IMR-90 (cell line): ENCODE measurements at regions not wholly inside any gene's neighbourhood (a gene's known extent, or its start where the extent isn't known, plus 50 kb on each side); places are given as distances from the start of the nearest gene placed in this dataset.

ENCODE experiments used
- ATAC-seq: fragments of 200-7000 bp; cut with Tn5 transposase; 2 replicates; pipeline ENCODE4 v1.9.1; 2020; ENCODE audit warnings: low read depth, mild to moderate bottlenecking, moderate library complexity
- BruUV-seq: library from RNA; stranded (reverse); fragments of 400-500 nt; replicated peaks from 2 replicates; lab custom pipeline; 2021; lab: Mats Ljungman, UMichigan
- CTCF ChIA-PET: fragments of 300-600 bp; formaldehyde crosslinking; extraction: SDS; loops from one replicate; lab custom pipeline; 2021; ENCODE audit warnings: antibody characterized with exemption; lab: Yijun Ruan, JAX
- POLR2A ChIA-PET: fragments of 300-600 bp; sonication (Branson Sonifier 250); formaldehyde crosslinking; loops from one replicate; lab custom pipeline; 2022; ENCODE audit warnings: antibody characterized with exemption; ENCODE audit not compliant: unreplicated experiment; lab: Charles Lee
- DNase-seq: peaks from one replicate; pipeline ENCODE4 v3.0.0; 2013
- H2AFZ ChIP-seq: replicated peaks from 2 replicates; pipeline ENCODE3; 2013; ENCODE audit warnings: low read length, mild to moderate bottlenecking; ENCODE audit not compliant: poor library complexity
- H2AK5ac ChIP-seq: 2 replicates; pipeline ENCODE4 v1.6.1; 2013; ENCODE audit warnings: low read depth, low read length, inconsistent platforms
- H2AK9ac ChIP-seq: replicated peaks from 2 replicates; pipeline ENCODE3; 2013; ENCODE audit warnings: mild to moderate bottlenecking, low read depth, low read length, moderate library complexity; ENCODE audit not compliant: poor library complexity
- H2BK120ac ChIP-seq: 2 replicates; pipeline ENCODE4 v1.6.1; 2013; ENCODE audit warnings: low read depth, low read length, inconsistent platforms
- H2BK15ac ChIP-seq: 3 replicates; pipeline ENCODE4 v1.6.1; 2013; ENCODE audit warnings: low read depth, low read length, inconsistent platforms
- H2BK20ac ChIP-seq: 2 replicates; pipeline ENCODE4 v1.6.1; 2013; ENCODE audit warnings: low read depth, mild to moderate bottlenecking, inconsistent platforms, low read length, moderate library complexity
- H2BK5ac ChIP-seq: 2 replicates; pipeline ENCODE4 v1.6.1; 2013; ENCODE audit warnings: mild to moderate bottlenecking, low read depth, low read length, inconsistent platforms; ENCODE audit not compliant: poor library complexity, severe bottlenecking
- H3K14ac ChIP-seq: replicated peaks from 2 replicates; pipeline ENCODE4 v1.6.1; 2013; ENCODE audit warnings: low read depth, low read length, inconsistent platforms
- H3K18ac ChIP-seq: 2 replicates; pipeline ENCODE4 v1.6.1; 2013; ENCODE audit warnings: low read depth, low read length, control low read depth
- H3K23ac ChIP-seq: 2 replicates; pipeline ENCODE4 v1.6.1; 2013; ENCODE audit warnings: low read depth, low read length, inconsistent platforms
- H3K27ac ChIP-seq: 2 replicates; pipeline ENCODE4 v1.5.1; 2013; ENCODE audit warnings: mild to moderate bottlenecking, control low read depth, low read length; ENCODE audit not compliant: insufficient read depth
- H3K27me3 ChIP-seq: 2 replicates; pipeline ENCODE4 v1.6.1; 2013; ENCODE audit warnings: low read length; ENCODE audit not compliant: control insufficient read depth, insufficient read depth
- H3K36me3 ChIP-seq: 2 replicates; pipeline ENCODE4 v1.6.1; 2013; ENCODE audit warnings: low read length, mixed read lengths; ENCODE audit not compliant: control insufficient read depth, insufficient read depth
- H3K4ac ChIP-seq: 2 replicates; pipeline ENCODE4 v1.6.1; 2013; ENCODE audit warnings: low read depth, low read length, inconsistent platforms
- H3K4me1 ChIP-seq: 2 replicates; pipeline ENCODE4 v1.6.1; 2013; ENCODE audit warnings: low read length, mixed read lengths; ENCODE audit not compliant: control insufficient read depth, insufficient read depth
- H3K4me2 ChIP-seq: 2 replicates; pipeline ENCODE4 v1.6.1; 2013; ENCODE audit warnings: low read depth, mild to moderate bottlenecking, control low read depth, low read length, moderate library complexity
- H3K4me3 ChIP-seq: 2 replicates; pipeline ENCODE4 v1.5.1; 2013; ENCODE audit warnings: low read depth, mild to moderate bottlenecking, control low read depth, low read length, moderate library complexity; ENCODE audit not compliant: insufficient read depth
- H3K56ac ChIP-seq: 2 replicates; pipeline ENCODE4 v1.6.1; 2013; ENCODE audit warnings: low read length, inconsistent platforms; ENCODE audit not compliant: insufficient read depth; ENCODE audit errors: extremely low read depth
- H3K79me1 ChIP-seq, 2 experiments: 2 replicates each; pipeline ENCODE4 v1.6.1; 2013; ENCODE audit warnings: low read length in 2 of 2, inconsistent platforms in 1 of 2, low read depth in 1 of 2
- H3K9ac ChIP-seq: 2 replicates; pipeline ENCODE4 v1.6.1; 2013; ENCODE audit warnings: low read depth, low read length, control low read depth
- H3K9me1 ChIP-seq: 2 replicates; pipeline ENCODE4 v1.6.1; 2013; ENCODE audit warnings: low read length, inconsistent platforms; ENCODE audit not compliant: insufficient read depth
- H3K9me3 ChIP-seq: 2 replicates; pipeline ENCODE4 v1.6.1; 2013; ENCODE audit warnings: low read length; ENCODE audit not compliant: control insufficient read depth, insufficient read depth
- H4K20me1 ChIP-seq: 2 replicates; pipeline ENCODE4 v1.6.1; 2013; ENCODE audit warnings: low read length, inconsistent platforms; ENCODE audit not compliant: insufficient read depth
- H4K5ac ChIP-seq: 2 replicates; pipeline ENCODE4 v1.6.1; 2013; ENCODE audit warnings: mild to moderate bottlenecking, low read depth, low read length, control low read depth
- H4K8ac ChIP-seq, 2 experiments: 2 replicates each; pipeline ENCODE4 v1.6.1; 2013; ENCODE audit warnings: low read depth in 2 of 2, low read length in 2 of 2, control low read depth in 1 of 2, inconsistent platforms in 1 of 2
- H4K91ac ChIP-seq: 2 replicates; pipeline ENCODE4 v1.6.1; 2013; ENCODE audit warnings: low read depth, low read length, inconsistent platforms; ENCODE audit not compliant: insufficient read depth
- BHLHE40 ChIP-seq: fragments of 150-350 bp; IDR thresholded peaks from 2 replicates; pipeline ENCODE4 v1.6.1; 2016; ENCODE audit warnings: mild to moderate bottlenecking, low read depth, low read length
- CEBPB ChIP-seq: IDR thresholded peaks from 2 replicates; pipeline ENCODE4 v1.6.1; 2012; ENCODE audit warnings: low read depth, low read length, improper control_type of control experiment
- MAFK ChIP-seq: IDR thresholded peaks from 2 replicates; pipeline ENCODE4 v1.6.1; 2012; ENCODE audit warnings: low read depth, low read length, improper control_type of control experiment
- MXI1 ChIP-seq: IDR thresholded peaks from 2 replicates; pipeline ENCODE4 v1.6.1; 2012; ENCODE audit warnings: low read depth, mild to moderate bottlenecking, low read length, moderate library complexity, borderline replicate concordance
- NFE2L2 ChIP-seq: fragments of 150-350 bp; IDR thresholded peaks from 2 replicates; pipeline ENCODE4 v1.6.1; 2016; ENCODE audit warnings: low read depth, mild to moderate bottlenecking, low read length
- RAD21 ChIP-seq: IDR thresholded peaks from 2 replicates; pipeline ENCODE4 v1.6.1; 2012; ENCODE audit warnings: low read length, improper control_type of control experiment
- RFX5 ChIP-seq: IDR thresholded peaks from 2 replicates; pipeline ENCODE4 v1.8.0; 2012; ENCODE audit warnings: low read depth, mild to moderate bottlenecking, low read length, moderate library complexity
- SMC3 ChIP-seq: fragments of 150-350 bp; IDR thresholded peaks from 2 replicates; pipeline ENCODE4 v1.6.1; 2016; ENCODE audit warnings: low read depth, mild to moderate bottlenecking, antibody characterized with exemption, low read length, moderate library complexity
- WGBS, 2 experiments: methylation state at CpG; one replicate each; pipeline versions ENCODE4 v1.1.5 to v1.1.7; 2013; ENCODE audit warnings: missing lambda C conversion rate in 2 of 2; ENCODE audit not compliant: insufficient read length in 1 of 2; ENCODE audit errors: extremely low coverage in 2 of 2; 5-methylcytosine and 5-hydroxymethylcytosine counted together
- dilution Hi-C: fragments of 300-500 bp; cut with HindIII; formaldehyde crosslinking; loops from one replicate; pipeline ENCODE4 v1.14.3; 2018; ENCODE audit warnings: low sequenced_read_pairs; ENCODE audit not compliant: unreplicated experiment
- in situ Hi-C: fragments of 300-500 bp; cut with MboI; formaldehyde crosslinking; loops from 3 replicates; pipeline ENCODE4 v1.14.3; 2019; ENCODE audit warnings: low sequenced_read_pairs, inconsistent platforms, mixed read lengths
- intact Hi-C: fragments of 100-400 bp; cut with micrococcal nuclease; formaldehyde crosslinking; loops from 2 replicates; pipeline ENCODE4 v1.10.0; 2022
- TF ChIP-seq, protein P1 (sequence below): conservative IDR thresholded peaks from 2 replicates; pipeline ENCODE4 v1.5.1; 2012; ENCODE audit warnings: mild to moderate bottlenecking, low read depth, low read length, improper control_type of control experiment
- TF ChIP-seq, protein P2 (sequence below): fragments of 150-350 bp; IDR thresholded peaks from 2 replicates; pipeline ENCODE4 v1.6.1; 2017; ENCODE audit warnings: mild to moderate bottlenecking, antibody characterized with exemption, low read length, low read depth
- TF ChIP-seq, protein P3 (sequence below): fragments of 150-350 bp; IDR thresholded peaks from 2 replicates; pipeline ENCODE4 v1.6.1; 2016; ENCODE audit warnings: low read depth, mild to moderate bottlenecking, low read length, moderate library complexity, borderline replicate concordance

DNA sequence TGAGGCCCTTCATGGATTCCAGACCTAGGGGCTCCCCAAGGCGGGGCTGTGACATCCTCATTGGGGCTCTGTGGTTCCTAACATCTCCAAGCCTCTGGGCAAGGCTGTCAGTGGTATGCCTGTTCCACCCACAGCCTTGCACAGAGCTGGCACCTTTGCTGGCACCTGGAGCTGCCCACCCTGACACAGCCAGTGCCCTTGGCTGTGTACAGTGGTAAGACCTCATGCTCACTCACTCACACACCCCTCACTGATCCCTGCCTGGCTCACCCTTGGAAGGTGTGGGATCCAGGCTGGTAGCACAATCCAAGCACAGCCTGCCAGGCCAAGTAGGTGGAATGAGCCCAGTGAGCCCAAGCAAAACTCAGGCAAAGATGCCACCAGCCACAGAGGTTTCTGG, 200.4 kb upstream of the PCDH15 start:
- TF ChIP-seq, protein P1, sequence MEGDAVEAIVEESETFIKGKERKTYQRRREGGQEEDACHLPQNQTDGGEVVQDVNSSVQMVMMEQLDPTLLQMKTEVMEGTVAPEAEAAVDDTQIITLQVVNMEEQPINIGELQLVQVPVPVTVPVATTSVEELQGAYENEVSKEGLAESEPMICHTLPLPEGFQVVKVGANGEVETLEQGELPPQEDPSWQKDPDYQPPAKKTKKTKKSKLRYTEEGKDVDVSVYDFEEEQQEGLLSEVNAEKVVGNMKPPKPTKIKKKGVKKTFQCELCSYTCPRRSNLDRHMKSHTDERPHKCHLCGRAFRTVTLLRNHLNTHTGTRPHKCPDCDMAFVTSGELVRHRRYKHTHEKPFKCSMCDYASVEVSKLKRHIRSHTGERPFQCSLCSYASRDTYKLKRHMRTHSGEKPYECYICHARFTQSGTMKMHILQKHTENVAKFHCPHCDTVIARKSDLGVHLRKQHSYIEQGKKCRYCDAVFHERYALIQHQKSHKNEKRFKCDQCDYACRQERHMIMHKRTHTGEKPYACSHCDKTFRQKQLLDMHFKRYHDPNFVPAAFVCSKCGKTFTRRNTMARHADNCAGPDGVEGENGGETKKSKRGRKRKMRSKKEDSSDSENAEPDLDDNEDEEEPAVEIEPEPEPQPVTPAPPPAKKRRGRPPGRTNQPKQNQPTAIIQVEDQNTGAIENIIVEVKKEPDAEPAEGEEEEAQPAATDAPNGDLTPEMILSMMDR, result no peak
- TF ChIP-seq, protein P2, sequence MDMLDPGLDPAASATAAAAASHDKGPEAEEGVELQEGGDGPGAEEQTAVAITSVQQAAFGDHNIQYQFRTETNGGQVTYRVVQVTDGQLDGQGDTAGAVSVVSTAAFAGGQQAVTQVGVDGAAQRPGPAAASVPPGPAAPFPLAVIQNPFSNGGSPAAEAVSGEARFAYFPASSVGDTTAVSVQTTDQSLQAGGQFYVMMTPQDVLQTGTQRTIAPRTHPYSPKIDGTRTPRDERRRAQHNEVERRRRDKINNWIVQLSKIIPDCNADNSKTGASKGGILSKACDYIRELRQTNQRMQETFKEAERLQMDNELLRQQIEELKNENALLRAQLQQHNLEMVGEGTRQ, result no peak
- TF ChIP-seq MXI1 (no peak), NFE2L2 (no peak), RFX5 (no peak), RAD21 (no peak), BHLHE40 (no peak), MAFK (no peak), CEBPB (no peak), SMC3 (no peak)
- TF ChIP-seq, protein P3, sequence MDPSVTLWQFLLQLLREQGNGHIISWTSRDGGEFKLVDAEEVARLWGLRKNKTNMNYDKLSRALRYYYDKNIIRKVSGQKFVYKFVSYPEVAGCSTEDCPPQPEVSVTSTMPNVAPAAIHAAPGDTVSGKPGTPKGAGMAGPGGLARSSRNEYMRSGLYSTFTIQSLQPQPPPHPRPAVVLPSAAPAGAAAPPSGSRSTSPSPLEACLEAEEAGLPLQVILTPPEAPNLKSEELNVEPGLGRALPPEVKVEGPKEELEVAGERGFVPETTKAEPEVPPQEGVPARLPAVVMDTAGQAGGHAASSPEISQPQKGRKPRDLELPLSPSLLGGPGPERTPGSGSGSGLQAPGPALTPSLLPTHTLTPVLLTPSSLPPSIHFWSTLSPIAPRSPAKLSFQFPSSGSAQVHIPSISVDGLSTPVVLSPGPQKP, result no peak
- Histone ChIP-seq H2BK5ac (no peak overlapping the region), H3K23ac (no peak overlapping the region), H3K18ac (no peak overlapping the region), H3K4me1 (no peaks in the 10 kb centered on the region), H3K9me1 (no peaks in the 10 kb centered on the region), H3K14ac (no peak overlapping the region), H4K91ac (no peak overlapping the region), H4K5ac (no peak overlapping the region), H3K9me3 (no peaks in the 10 kb centered on the region), H4K8ac (no peak overlapping the region), H2AK5ac (no peak overlapping the region), H2BK120ac (no peak overlapping the region), H2BK15ac (no peak overlapping the region), H2AFZ (no peak overlapping the region), H2AK9ac (no peak overlapping the region), H4K20me1 (no peaks in the 10 kb centered on the region), H3K9ac (no peak overlapping the region), H3K27ac (no peak overlapping the region), H3K4ac (no peak overlapping the region), H3K56ac (no peak overlapping the region), H2BK20ac (no peak overlapping the region), H3K79me1 (no peaks in the 10 kb centered on the region), H3K36me3 (no peaks in the 10 kb centered on the region), H3K4me3 (no peak overlapping the region), H3K4me2 (no peak overlapping the region), H3K27me3 (no peaks in the 10 kb centered on the region)
- ATAC-seq, result no peak
- POLR2A ChIA-PET, result no interaction called here
- intact Hi-C loops (no loop called here), in situ Hi-C loops (no loop called here), dilution Hi-C loops (no loop called here)
- WGBS, 2 experiments, result no CpG with 5 or more reads among the region's 1 CpG
- no peak for DNase-seq
- CTCF ChIA-PET, result no interaction called here
- BruUV-seq, result no TSS peak
